HuH-7 (cell line): ENCODE measurements at regions not wholly inside any gene's neighbourhood (a gene's known extent, or its start where the extent isn't known, plus 50 kb on each side); places are given as distances from the start of the nearest gene placed in this dataset.

Experiments
- DNase-seq: peaks from one replicate; pipeline ENCODE4 v3.0.0; 2011; ENCODE audit warnings: low spot score

GRCh38 chr13:24008679-24009078 lies 111.4 kb upstream of the C1QTNF9B start:
- DNase-seq: no peak

- no peak for DNase-seq
These were observed 114.0 kb upstream of the C1QTNF9B start for GRCh38 chr13:24011266-24011665.

- no peak for DNase-seq
These were observed 115.3 kb upstream of the C1QTNF9B start for GRCh38 chr13:24012648-24013047.

GRCh38 chr13:24013189-24013588 lies 115.9 kb upstream of the C1QTNF9B start:
- DNase-seq: no peak

- DNase-seq: no peak
These were observed 118.7 kb upstream of the C1QTNF9B start for GRCh38 chr13:24016046-24016445.

- no peak for DNase-seq
These were observed 125.3 kb upstream of the C1QTNF9B start for GRCh38 chr13:24022568-24022967.

- no peak for DNase-seq
These were observed 125.8 kb upstream of the C1QTNF9B start for GRCh38 chr13:24023073-24023472.

- no peak for DNase-seq
These were observed 130.2 kb upstream of the C1QTNF9B start for GRCh38 chr13:24027494-24027893.

GRCh38 chr13:24032252-24032651 lies 128.3 kb upstream of the SPATA13 start:
- DNase-seq: no peak

GRCh38 chr13:24032674-24033073 lies 127.8 kb upstream of the SPATA13 start:
- DNase-seq: no peak

- no peak for DNase-seq
These were observed 126.8 kb upstream of the SPATA13 start for GRCh38 chr13:24033527-24034302.

- DNase-seq: no peak
These were observed 125.1 kb upstream of the SPATA13 start for GRCh38 chr13:24035411-24035810.

GRCh38 chr13:24036115-24036514 lies 124.4 kb upstream of the SPATA13 start:
- no peak for DNase-seq

- no peak for DNase-seq
These were observed 122.1 kb upstream of the SPATA13 start for GRCh38 chr13:24038405-24038804.

- no peak for DNase-seq
These were observed 121.6 kb upstream of the SPATA13 start for GRCh38 chr13:24038841-24039330.

GRCh38 chr13:24039621-24040475 lies 120.7 kb upstream of the SPATA13 start:
- no peak for DNase-seq

GRCh38 chr13:24040835-24041234 lies 119.7 kb upstream of the SPATA13 start:
- no peak for DNase-seq

GRCh38 chr13:24041651-24042225 lies 118.8 kb upstream of the SPATA13 start:
- no peak for DNase-seq

GRCh38 chr13:24042710-24043440 lies 117.6 kb upstream of the SPATA13 start:
- DNase-seq: no peak

- DNase-seq: no peak
These were observed 116.8 kb upstream of the SPATA13 start for GRCh38 chr13:24043590-24044350.

- DNase-seq: no peak
These were observed 114.9 kb upstream of the SPATA13 start for GRCh38 chr13:24045597-24045996.
